Coronary artery (tissue), 2 donors: ENCODE measurements at regions not wholly inside any gene's neighbourhood (a gene's known extent, or its start where the extent isn't known, plus 50 kb on each side); places are given as distances from the start of the nearest gene placed in this dataset.

Source experiments
- DNase-seq: peaks from one replicate; pipeline ENCODE4 v3.0.0-alpha.2; 2017; ENCODE audit warnings: low spot score
- H3K27ac ChIP-seq, 2 donors: fragments of 200-600 bp; sonication (generic); one replicate each; pipeline ENCODE4 v1.5.1; 2016 to 2019
- H3K4me3 ChIP-seq: fragments of 200-600 bp; sonication (generic); 2 replicates; pipeline ENCODE4 v1.5.1; 2016; ENCODE audit warnings: mild to moderate bottlenecking, moderate library complexity
- TF ChIP-seq, protein P1 (sequence below): fragments of 200-600 bp; sonication (generic); IDR thresholded peaks from one replicate; pipeline ENCODE4 v1.5.1; 2019; ENCODE audit warnings: antibody characterized with exemption

DNA sequence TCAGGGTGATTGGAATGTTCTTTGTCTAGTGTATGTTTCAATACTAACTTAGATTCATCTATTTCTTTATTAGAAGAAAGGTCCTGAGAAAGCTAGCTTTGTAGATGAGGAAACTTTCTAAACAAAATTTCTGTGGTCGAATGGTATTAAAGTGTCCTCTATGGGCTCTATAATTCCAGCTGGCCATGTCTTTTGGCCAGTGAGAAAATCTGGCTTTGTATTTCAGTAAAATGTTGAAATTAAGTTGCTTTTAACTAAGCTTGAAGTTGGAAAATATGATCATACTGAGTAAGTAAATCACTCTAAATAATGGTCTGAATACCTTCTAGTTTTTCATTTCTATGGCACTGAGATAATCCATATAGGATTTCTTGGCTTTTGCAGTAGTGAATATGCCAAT is 148.8 kb downstream of the RDH14 start:
- DNase-seq = no peak
- TF ChIP-seq, protein P1, sequence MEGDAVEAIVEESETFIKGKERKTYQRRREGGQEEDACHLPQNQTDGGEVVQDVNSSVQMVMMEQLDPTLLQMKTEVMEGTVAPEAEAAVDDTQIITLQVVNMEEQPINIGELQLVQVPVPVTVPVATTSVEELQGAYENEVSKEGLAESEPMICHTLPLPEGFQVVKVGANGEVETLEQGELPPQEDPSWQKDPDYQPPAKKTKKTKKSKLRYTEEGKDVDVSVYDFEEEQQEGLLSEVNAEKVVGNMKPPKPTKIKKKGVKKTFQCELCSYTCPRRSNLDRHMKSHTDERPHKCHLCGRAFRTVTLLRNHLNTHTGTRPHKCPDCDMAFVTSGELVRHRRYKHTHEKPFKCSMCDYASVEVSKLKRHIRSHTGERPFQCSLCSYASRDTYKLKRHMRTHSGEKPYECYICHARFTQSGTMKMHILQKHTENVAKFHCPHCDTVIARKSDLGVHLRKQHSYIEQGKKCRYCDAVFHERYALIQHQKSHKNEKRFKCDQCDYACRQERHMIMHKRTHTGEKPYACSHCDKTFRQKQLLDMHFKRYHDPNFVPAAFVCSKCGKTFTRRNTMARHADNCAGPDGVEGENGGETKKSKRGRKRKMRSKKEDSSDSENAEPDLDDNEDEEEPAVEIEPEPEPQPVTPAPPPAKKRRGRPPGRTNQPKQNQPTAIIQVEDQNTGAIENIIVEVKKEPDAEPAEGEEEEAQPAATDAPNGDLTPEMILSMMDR = no peak
- Histone ChIP-seq H3K27ac (no peak overlapping the region), H3K4me3 (no peak overlapping the region)

GRCh38 chr2:18410543-18410942 is 149.9 kb downstream of the RDH14 start:
- DNase-seq = no peak

GRCh38 chr2:18408638-18409037 is 151.8 kb downstream of the RDH14 start:
- TF ChIP-seq, protein P1 = no peak
- no peak overlapping the region for H3K4me3 ChIP-seq
- no peak for DNase-seq
- H3K27ac ChIP-seq = no peak overlapping the region

More at GRCh38 chr2:18410543-18410942, 149.9 kb downstream of the RDH14 start:
- Histone ChIP-seq H3K27ac (no peak overlapping the region), H3K4me3 (no peak overlapping the region)
- TF ChIP-seq, protein P1 = no peak

GRCh38 chr2:18406219-18406618 is 154.2 kb downstream of the RDH14 start:
- TF ChIP-seq, protein P1 = no peak
- H3K4me3 ChIP-seq = no peak overlapping the region
- no peak overlapping the region for H3K27ac ChIP-seq
- no peak for DNase-seq

DNA sequence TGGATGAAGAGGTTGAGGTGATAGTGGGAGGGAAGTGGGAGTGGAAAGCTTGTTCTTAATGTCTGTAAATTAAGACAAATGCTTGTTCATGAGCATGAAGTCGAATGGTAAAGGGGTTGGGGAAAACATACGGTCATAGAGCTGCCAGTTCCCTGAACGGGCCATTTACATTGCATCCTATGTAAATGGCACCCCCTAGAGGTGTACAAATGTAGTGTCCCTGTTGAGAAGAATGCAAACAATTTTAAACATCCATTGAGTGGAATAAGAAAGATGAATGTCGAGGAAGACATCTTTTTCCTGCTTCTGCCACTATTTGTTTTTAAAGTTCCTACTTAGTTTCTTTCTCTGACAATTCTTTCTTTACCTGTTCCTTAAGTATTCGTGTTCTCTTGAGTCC is 155.7 kb downstream of the RDH14 start:
- no peak overlapping the region for H3K4me3 ChIP-seq
- H3K27ac ChIP-seq = no peak overlapping the region
- DNase-seq = no peak
- TF ChIP-seq, protein P1 = no peak

DNA sequence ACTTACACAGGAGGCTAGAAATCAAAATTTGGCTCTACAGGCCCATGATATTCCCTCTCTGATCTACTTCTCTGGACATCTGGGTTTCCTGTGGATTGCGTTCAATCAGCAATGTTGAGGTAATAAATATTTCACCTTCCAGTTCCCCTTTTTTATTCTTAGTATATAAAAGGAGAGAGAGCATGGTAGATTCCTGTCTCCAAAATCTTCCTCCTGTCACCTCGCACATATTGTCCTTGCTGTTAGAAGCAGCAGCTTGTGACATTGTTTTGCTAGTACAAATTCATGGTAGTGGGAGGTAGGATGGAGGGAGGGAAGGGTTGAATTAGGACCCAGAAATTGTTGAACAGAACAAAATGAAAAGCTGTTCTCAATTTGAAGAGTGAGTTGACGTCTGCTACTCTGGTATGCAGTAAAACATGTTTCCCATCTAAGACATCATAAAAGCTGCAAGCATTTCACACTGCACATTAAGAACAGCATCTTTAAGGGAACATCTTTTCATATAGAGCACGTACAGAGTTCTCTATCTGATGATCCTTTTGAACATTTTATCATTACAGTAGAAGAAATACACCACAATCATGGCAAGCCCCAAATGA is 156.4 kb downstream of the RDH14 start:
- DNase-seq = no peak

DNA sequence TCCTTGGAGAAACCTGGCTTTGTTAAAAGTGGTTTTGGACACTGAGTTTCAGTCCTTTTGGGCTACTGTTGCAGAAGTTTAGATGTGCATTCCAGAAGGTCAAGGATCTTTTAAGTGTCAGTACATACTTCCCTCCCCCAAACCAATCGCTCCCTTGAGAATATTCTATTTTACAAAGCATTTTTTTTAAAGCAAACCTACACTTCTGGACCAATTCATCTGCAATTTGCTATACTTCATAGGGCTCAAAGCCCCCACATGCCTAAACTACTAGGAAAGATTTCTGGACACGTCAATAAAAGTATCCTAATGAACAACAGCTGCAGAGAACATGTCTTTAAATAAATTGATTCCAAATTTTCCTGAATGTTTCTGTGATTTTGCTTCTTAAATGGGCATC is 157.6 kb downstream of the RDH14 start:
- TF ChIP-seq, protein P1 = no peak
- no peak overlapping the region for H3K4me3 ChIP-seq
- no peak for DNase-seq
- no peak overlapping the region for H3K27ac ChIP-seq

More for the DNA sequence above, 156.4 kb downstream of the RDH14 start:
- TF ChIP-seq, protein P1 = no peak
- H3K27ac ChIP-seq = no peak overlapping the region
- H3K4me3 ChIP-seq = no peak overlapping the region
